ENCODE measurements at regions not wholly inside any gene's neighbourhood (a gene's known extent, or its start where the extent isn't known, plus 50 kb on each side); places are given as distances from the start of the nearest gene placed in this dataset.

DNA sequence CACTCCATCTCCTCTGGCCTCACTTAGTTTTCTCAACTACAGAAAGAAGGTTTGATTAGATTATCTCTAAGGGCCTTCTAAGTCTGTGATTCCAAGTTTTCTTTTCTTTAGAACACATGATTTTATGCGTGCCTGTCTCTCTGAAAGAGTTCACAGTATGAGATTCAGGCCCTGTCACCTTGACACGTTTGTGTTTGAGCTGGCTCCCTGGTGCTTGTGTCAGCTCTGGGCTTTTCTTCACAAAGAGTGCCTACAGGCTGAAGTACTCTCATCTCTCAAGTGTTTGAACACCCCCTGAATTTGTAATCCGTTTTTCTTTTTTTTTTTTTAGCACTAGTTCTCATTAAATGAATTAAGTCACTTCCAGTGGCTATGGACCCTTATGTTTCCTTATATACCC is 306.9 kb upstream of the C9orf72 start:
- H3K9me3 ChIP-seq (ENCODE audit: insufficient read depth, low read depth, low read length) = no peaks in the 10 kb centered on the region
- WGBS (ENCODE audit: extremely low coverage, insufficient coverage, insufficient read length) = no CpG with 5 or more reads among the region's 3 CpGs
- H3K23ac ChIP-seq (ENCODE audit: low read length) = no peak overlapping the region
- no peak overlapping the region for H4K91ac ChIP-seq (ENCODE audit: low read depth, low read length)
- H3K79me1 ChIP-seq (ENCODE audit: low read length) = no peaks in the 10 kb centered on the region
- H3K27ac ChIP-seq (ENCODE audit: low read depth, low read length) = no peak overlapping the region
- no peak overlapping the region for H3K14ac ChIP-seq (ENCODE audit: low read length)
- no peak for DNase-seq
- H3K79me2 ChIP-seq (ENCODE audit: control insufficient read depth, insufficient read depth, low read length, poor library complexity) = no peaks in the 10 kb centered on the region
- H3K4me1 ChIP-seq (ENCODE audit: control insufficient read depth in 1 of 2, insufficient read depth in 2 of 2, low read length in 2 of 2) = no peaks in the 10 kb centered on the region
- no peaks in the 10 kb centered on the region for H3K36me3 ChIP-seq (ENCODE audit: control insufficient read depth in 1 of 2, insufficient read depth in 2 of 2, low read length in 2 of 2)
- no peak overlapping the region for H3K18ac ChIP-seq (ENCODE audit: low read length)
- H3K9ac ChIP-seq (ENCODE audit: low read length) = no peak overlapping the region
- H2BK5ac ChIP-seq (ENCODE audit: low read depth, low read length, poor library complexity) = no peak overlapping the region
- H2BK12ac ChIP-seq (ENCODE audit: low read length) = no peak overlapping the region
- no peaks in the 10 kb centered on the region for H3K27me3 ChIP-seq (ENCODE audit: insufficient read depth, low read length)
- no peak overlapping the region for H2BK120ac ChIP-seq (ENCODE audit: insufficient read depth, low read length, poor library complexity)
- H3K4me2 ChIP-seq (ENCODE audit: low read length) = no peak overlapping the region
- H4K12ac ChIP-seq (ENCODE audit: low read depth, low read length) = no peak overlapping the region
- H3K4me3 ChIP-seq (ENCODE audit: low read depth, low read length) = no peak overlapping the region
- no peak overlapping the region for H4K8ac ChIP-seq (ENCODE audit: low read depth, low read length)
- no peak overlapping the region for H2AFZ ChIP-seq (ENCODE audit: insufficient read depth, low read length, poor library complexity)
- H3K4ac ChIP-seq (ENCODE audit: low read depth, low read length) = no peak overlapping the region
- no peak overlapping the region for H2AK5ac ChIP-seq (ENCODE audit: low read length)

DNA sequence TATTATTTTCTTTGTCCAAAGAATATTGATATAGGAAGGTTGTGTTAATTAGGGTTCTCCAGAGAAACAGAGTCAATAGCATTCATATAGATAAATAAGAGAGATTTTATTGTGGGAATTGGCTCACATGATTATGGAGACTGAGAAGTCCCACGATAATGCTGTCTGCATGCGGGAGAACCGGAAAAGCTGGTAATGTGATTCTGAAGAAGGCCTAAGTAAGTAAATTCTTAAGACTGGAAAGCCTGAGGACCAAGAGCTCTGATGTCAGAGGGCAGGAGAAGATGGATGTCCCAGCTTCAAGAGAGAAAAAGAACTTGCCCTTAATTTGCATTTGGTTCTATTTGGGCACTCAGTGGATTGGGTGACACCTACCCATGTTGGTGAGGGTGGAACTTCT is 307.4 kb upstream of the C9orf72 start:
- WGBS (ENCODE audit: extremely low coverage, insufficient coverage, insufficient read length) = no CpG with 5 or more reads among the region's 3 CpGs
- no peak overlapping the region for H2BK12ac ChIP-seq (ENCODE audit: low read length)
- no peak overlapping the region for H3K4me2 ChIP-seq (ENCODE audit: low read length)
- peak; percentile 64 to 82 for DNase-seq
- H3K18ac ChIP-seq (ENCODE audit: low read length) = no peak overlapping the region
- H3K4me3 ChIP-seq (ENCODE audit: low read depth, low read length) = no peak overlapping the region
- no peak overlapping the region for H4K12ac ChIP-seq (ENCODE audit: low read depth, low read length)
- no peaks in the 10 kb centered on the region for H3K27me3 ChIP-seq (ENCODE audit: insufficient read depth, low read length)
- no peaks in the 10 kb centered on the region for H3K4me1 ChIP-seq (ENCODE audit: control insufficient read depth in 1 of 2, insufficient read depth in 2 of 2, low read length in 2 of 2)
- H4K91ac ChIP-seq (ENCODE audit: low read depth, low read length) = no peak overlapping the region
- H2BK5ac ChIP-seq (ENCODE audit: low read depth, low read length, poor library complexity) = no peak overlapping the region
- no peak overlapping the region for H2AK5ac ChIP-seq (ENCODE audit: low read length)
- no peaks in the 10 kb centered on the region for H3K79me1 ChIP-seq (ENCODE audit: low read length)
- no peak overlapping the region for H2BK120ac ChIP-seq (ENCODE audit: insufficient read depth, low read length, poor library complexity)
- H3K9ac ChIP-seq (ENCODE audit: low read length) = no peak overlapping the region
- H3K9me3 ChIP-seq (ENCODE audit: insufficient read depth, low read depth, low read length) = no peaks in the 10 kb centered on the region
- no peak overlapping the region for H3K14ac ChIP-seq (ENCODE audit: low read length)
- no peak overlapping the region for H2AFZ ChIP-seq (ENCODE audit: insufficient read depth, low read length, poor library complexity)
- H3K4ac ChIP-seq (ENCODE audit: low read depth, low read length) = no peak overlapping the region
- no peaks in the 10 kb centered on the region for H3K79me2 ChIP-seq (ENCODE audit: control insufficient read depth, insufficient read depth, low read length, poor library complexity)
- H3K23ac ChIP-seq (ENCODE audit: low read length) = no peak overlapping the region
- no peak overlapping the region for H3K27ac ChIP-seq (ENCODE audit: low read depth, low read length)
- H3K36me3 ChIP-seq (ENCODE audit: control insufficient read depth in 1 of 2, insufficient read depth in 2 of 2, low read length in 2 of 2) = no peaks in the 10 kb centered on the region
- H4K8ac ChIP-seq (ENCODE audit: low read depth, low read length) = no peak overlapping the region

DNA sequence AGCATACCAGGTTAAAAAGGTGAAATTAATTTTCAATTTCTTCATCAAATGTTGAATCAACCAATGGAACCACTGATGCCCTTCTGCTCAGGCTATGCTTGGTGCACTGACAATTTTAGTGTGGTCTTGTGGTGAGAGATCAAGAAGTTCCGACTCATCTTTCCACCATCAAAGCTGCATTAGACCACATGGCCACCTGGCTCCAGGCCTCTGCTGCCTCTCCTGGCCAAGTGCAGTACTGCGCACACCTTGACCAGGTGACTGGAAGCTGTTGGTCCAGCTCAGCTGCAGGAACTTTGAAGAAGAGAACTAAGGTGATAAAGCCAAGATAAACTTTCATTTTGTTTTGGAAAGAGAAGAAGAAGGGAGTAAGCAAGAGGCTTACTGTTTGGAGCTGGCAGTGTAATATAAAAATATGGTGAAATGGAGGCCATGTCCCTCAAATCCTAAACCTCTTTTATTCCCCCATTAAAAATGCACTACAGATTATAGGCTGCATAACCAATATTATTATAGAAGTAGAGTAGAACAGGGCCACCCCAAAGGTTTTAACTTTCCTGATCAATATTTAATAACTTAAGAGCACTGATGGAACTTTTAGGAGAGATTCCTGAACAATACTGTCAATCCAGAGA is 315.5 kb upstream of the C9orf72 start:
- no peak overlapping the region for H3K4me3 ChIP-seq (ENCODE audit: low read depth, low read length)
- H2BK120ac ChIP-seq (ENCODE audit: insufficient read depth, low read length, poor library complexity) = no peak overlapping the region
- no CpG with 5 or more reads among the region's 2 CpGs for WGBS (ENCODE audit: extremely low coverage, insufficient coverage, insufficient read length)
- no peak overlapping the region for H2BK12ac ChIP-seq (ENCODE audit: low read length)
- no peak overlapping the region for H2AFZ ChIP-seq (ENCODE audit: insufficient read depth, low read length, poor library complexity)
- H4K12ac ChIP-seq (ENCODE audit: low read depth, low read length) = no peak overlapping the region
- H2AK5ac ChIP-seq (ENCODE audit: low read length) = no peak overlapping the region
- no peaks in the 10 kb centered on the region for H3K4me1 ChIP-seq (ENCODE audit: control insufficient read depth in 1 of 2, insufficient read depth in 2 of 2, low read length in 2 of 2)
- H3K79me2 ChIP-seq (ENCODE audit: control insufficient read depth, insufficient read depth, low read length, poor library complexity) = no peaks in the 10 kb centered on the region
- DNase-seq = peak; percentile 20 to 61
- H3K9ac ChIP-seq (ENCODE audit: low read length) = no peak overlapping the region
- H3K36me3 ChIP-seq (ENCODE audit: control insufficient read depth in 1 of 2, insufficient read depth in 2 of 2, low read length in 2 of 2) = no peaks in the 10 kb centered on the region
- no peaks in the 10 kb centered on the region for H3K79me1 ChIP-seq (ENCODE audit: low read length)
- H3K4me2 ChIP-seq (ENCODE audit: low read length) = no peak overlapping the region
- H3K14ac ChIP-seq (ENCODE audit: low read length) = no peak overlapping the region
- no peak overlapping the region for H4K91ac ChIP-seq (ENCODE audit: low read depth, low read length)
- no peaks in the 10 kb centered on the region for H3K9me3 ChIP-seq (ENCODE audit: insufficient read depth, low read depth, low read length)
- H3K23ac ChIP-seq (ENCODE audit: low read length) = no peak overlapping the region
- H3K27ac ChIP-seq (ENCODE audit: low read depth, low read length) = no peak overlapping the region
- no peak overlapping the region for H4K8ac ChIP-seq (ENCODE audit: low read depth, low read length)
- no peaks in the 10 kb centered on the region for H3K27me3 ChIP-seq (ENCODE audit: insufficient read depth, low read length)
- no peak overlapping the region for H3K18ac ChIP-seq (ENCODE audit: low read length)
- H3K4ac ChIP-seq (ENCODE audit: low read depth, low read length) = no peak overlapping the region
- H2BK5ac ChIP-seq (ENCODE audit: low read depth, low read length, poor library complexity) = no peak overlapping the region

DNA sequence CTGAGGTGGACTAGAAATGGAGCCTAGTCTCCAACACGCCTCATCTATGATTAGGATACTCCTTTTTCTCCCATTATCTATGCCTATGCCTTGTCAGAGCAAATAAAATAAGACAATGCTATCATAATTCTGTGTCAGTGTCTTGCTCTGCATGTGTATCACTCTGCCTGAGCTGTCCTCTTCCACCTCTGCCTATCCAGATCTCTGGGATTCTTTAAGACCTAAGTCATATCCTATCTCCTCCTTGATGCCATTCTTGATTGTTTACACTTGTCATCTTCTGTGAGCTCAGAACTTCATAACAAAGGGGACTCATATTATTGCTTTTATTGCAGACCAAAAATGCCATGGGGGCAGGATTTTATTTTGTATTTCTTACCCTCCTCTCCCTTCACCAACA is 351.2 kb upstream of the C9orf72 start:
- Histone ChIP-seq H2BK120ac (ENCODE audit: insufficient read depth, low read length, poor library complexity) (no peak overlapping the region), H3K9me3 (ENCODE audit: insufficient read depth, low read depth, low read length) (no peaks in the 10 kb centered on the region), H3K27ac (ENCODE audit: low read depth, low read length) (no peak overlapping the region), H4K12ac (ENCODE audit: low read depth, low read length) (no peak overlapping the region), H2BK5ac (ENCODE audit: low read depth, low read length, poor library complexity) (no peak overlapping the region), H3K14ac (ENCODE audit: low read length) (no peak overlapping the region), H4K91ac (ENCODE audit: low read depth, low read length) (no peak overlapping the region), H3K4me3 (ENCODE audit: low read depth, low read length) (no peak overlapping the region), H3K79me2 (ENCODE audit: control insufficient read depth, insufficient read depth, low read length, poor library complexity) (no peaks in the 10 kb centered on the region), H2AFZ (ENCODE audit: insufficient read depth, low read length, poor library complexity) (no peak overlapping the region), H3K36me3 (ENCODE audit: control insufficient read depth in 1 of 2, insufficient read depth in 2 of 2, low read length in 2 of 2) (no peaks in the 10 kb centered on the region), H3K4ac (ENCODE audit: low read depth, low read length) (no peak overlapping the region), H3K9ac (ENCODE audit: low read length) (no peak overlapping the region), H3K79me1 (ENCODE audit: low read length) (no peaks in the 10 kb centered on the region), H4K8ac (ENCODE audit: low read depth, low read length) (no peak overlapping the region), H3K4me1 (ENCODE audit: control insufficient read depth in 1 of 2, insufficient read depth in 2 of 2, low read length in 2 of 2) (no peaks in the 10 kb centered on the region), H3K23ac (ENCODE audit: low read length) (no peak overlapping the region), H3K4me2 (ENCODE audit: low read length) (no peak overlapping the region), H3K18ac (ENCODE audit: low read length) (no peak overlapping the region), H2BK12ac (ENCODE audit: low read length) (no peak overlapping the region), H3K27me3 (ENCODE audit: insufficient read depth, low read length) (no peaks in the 10 kb centered on the region), H2AK5ac (ENCODE audit: low read length) (no peak overlapping the region)
- WGBS (ENCODE audit: extremely low coverage, insufficient coverage, insufficient read length) = no CpG with 5 or more reads among the region's 1 CpG
- DNase-seq = peak in 1 of 2 donors; percentile 55
